ENCODE measurements at regions not wholly inside any gene's neighbourhood (a gene's known extent, or its start where the extent isn't known, plus 50 kb on each side); places are given as distances from the start of the nearest gene placed in this dataset.

DNA sequence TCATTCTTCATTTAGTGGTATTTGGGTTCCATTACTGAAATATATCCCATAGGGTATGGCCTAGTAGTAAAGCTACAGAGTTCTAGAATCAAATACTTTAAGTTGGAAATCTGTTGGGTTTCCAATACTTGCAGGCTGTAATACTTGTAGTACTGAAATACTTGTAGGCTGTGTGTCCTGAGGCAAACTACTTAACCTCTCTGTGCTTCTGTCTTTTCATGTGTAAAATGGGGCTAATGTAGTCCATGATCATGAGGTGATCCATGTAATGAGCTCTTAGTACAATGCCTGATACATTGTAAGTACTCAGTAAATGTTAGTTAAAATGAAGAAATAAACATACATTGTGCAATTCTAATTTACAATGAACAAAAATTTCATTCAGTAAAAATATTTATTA is 368.9 kb downstream of the CSNK1G3 start:
- DNase-seq (ENCODE audit: low spot score) = no peak

GRCh38 chr5:123879071-123879470 is 367.1 kb downstream of the CSNK1G3 start:
- DNase-seq (ENCODE audit: low spot score) = no peak

DNA sequence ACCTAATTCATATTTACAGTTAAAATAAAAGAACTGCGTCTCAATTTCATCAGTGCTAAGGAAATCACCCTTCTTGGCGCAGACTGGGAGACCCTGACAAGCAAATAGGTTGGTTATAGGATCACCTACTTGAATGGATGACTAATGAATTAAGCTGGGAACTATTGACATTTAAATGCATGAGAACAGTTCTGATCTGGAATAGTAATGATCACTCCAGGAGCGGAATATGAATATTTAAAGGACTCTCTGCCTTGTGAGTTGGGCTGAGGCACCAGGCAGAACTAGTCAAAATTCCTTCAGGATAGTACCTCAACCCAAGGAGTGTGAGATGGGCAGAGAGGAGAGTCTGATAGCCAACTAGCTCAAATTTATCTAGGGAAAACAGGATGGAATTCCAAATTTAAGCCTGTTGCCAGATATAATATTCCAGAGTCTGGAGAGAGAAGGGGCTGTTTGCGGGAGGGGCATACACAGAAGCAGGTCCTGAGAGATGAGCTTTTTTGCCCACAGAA is 364.4 kb downstream of the CSNK1G3 start:
- DNase-seq (ENCODE audit: low spot score) = no peak

- no peak for DNase-seq (ENCODE audit: low spot score)
Measured at GRCh38 chr5:123875561-123876275, 363.7 kb downstream of the CSNK1G3 start.

DNA sequence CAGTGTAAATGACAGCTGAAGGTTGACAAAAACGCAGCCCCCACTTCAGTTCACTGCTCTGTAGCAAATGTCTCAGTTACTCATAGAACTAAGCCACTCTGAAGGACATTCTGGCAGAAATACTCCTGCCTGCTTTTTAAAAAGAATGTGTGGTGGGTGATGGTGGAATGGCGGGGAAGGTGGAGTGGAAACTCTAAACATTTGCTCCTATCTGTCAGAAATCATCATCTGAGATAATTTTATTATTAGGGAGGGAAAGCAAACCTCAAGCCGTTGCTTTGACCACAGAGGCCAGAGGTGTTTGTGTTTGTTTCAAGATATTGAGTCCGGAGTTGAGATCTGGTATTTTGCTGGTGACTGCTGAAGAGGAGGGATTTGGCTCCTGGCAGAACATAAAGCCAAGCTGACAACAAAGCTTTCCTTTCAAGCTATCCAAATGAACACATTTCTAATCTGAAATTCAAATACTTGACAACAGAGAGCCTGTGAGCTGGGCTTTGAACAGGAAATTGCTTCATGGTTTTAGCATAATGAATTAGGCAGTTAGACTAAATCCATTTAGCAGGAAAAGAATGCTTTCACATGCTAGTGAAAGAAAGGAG is 362.7 kb downstream of the CSNK1G3 start:
- DNase-seq (ENCODE audit: low spot score) = no peak

- no peak for DNase-seq (ENCODE audit: low spot score)
Measured at GRCh38 chr5:123873846-123874245, 361.9 kb downstream of the CSNK1G3 start.

- no peak for DNase-seq (ENCODE audit: low spot score)
Measured at GRCh38 chr5:123871373-123871772, 359.4 kb downstream of the CSNK1G3 start.

- DNase-seq (ENCODE audit: low spot score) = no peak
Measured at GRCh38 chr5:123868881-123869280, 356.9 kb downstream of the CSNK1G3 start.

GRCh38 chr5:123868267-123868666 is 356.3 kb downstream of the CSNK1G3 start:
- no peak for DNase-seq (ENCODE audit: low spot score)

GRCh38 chr5:123865641-123866040 is 353.7 kb downstream of the CSNK1G3 start:
- no peak for DNase-seq (ENCODE audit: low spot score)

DNA sequence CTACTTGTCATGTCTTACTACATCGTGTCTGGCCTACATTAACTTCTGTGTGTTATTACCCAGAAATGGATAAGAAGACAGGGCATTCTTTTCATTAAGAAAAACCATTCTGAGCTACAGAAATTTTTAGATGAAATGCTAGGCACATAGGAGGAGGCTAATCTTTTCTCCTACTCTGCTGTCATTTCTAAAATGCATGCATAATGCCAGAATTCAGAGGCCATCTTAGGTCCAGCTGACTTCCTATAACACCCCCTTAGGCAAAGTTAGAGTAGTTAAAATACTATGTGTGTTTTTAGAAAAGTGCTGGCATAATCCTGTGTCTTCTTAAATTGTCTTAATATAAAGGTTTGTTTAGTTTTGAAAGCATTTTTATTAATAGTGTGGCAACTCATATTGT is 352.6 kb downstream of the CSNK1G3 start:
- no peak for DNase-seq (ENCODE audit: low spot score)

GRCh38 chr5:123858938-123859337 is 347.0 kb downstream of the CSNK1G3 start:
- DNase-seq (ENCODE audit: low spot score) = no peak

GRCh38 chr5:123856766-123857165 is 344.8 kb downstream of the CSNK1G3 start:
- DNase-seq (ENCODE audit: low spot score) = no peak

DNA sequence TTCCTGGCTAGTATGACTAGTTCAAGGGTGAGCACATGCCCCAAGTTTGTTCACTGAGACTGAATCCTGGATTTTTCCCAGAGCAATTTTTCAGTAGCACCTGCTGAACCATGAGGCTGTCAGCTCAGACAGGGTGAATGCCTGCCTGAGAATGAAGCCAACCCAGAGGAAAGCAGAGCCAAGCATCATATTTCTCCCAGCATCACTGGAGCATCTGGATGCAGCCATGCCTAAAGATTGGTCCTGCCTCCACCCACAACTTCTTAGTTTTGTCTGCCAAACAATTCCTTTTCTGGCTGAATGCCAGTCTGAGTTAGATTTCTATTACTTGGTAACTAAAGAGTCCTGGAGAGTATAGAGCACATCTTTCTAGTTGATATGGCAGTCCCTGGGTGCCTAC is 343.6 kb downstream of the CSNK1G3 start:
- DNase-seq (ENCODE audit: low spot score) = no peak

DNA sequence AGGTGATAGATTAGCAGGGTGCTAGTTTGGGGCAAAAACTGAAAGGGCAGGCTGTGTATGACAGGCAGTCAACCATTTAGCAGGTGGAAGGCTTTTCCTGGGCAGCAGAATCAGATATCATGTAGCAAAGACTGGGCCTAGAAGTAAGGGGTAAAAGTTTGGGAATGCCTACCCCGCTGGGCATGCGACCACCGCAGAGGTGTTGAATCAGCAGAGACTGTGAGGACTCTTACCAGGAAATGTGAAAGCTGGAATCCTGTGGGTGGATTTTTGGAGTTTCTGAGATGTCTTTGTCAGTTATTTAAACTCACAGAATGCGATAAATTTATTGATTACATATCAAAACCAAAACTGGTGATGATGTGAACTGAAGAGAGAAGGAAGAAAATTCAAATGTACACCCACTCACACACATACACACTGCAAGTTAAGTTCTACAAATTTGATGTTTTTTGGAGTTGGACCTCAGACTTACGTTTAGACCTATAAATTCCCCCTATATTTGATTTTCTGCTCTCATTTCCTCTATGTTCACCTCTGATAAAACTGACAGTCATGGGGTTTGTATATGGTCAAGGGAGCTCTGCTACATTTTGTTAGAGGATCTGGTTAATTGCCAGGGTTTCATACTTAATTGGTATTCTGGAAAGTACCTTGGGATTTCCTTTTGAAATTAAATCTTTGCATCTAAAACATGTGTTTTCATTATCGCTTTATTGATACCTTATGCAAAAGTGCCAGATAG is 333.6 kb downstream of the CSNK1G3 start:
- no peak for DNase-seq (ENCODE audit: low spot score)

- DNase-seq (ENCODE audit: low spot score) = no peak
Measured at GRCh38 chr5:123844873-123845272, 332.9 kb downstream of the CSNK1G3 start.

DNA sequence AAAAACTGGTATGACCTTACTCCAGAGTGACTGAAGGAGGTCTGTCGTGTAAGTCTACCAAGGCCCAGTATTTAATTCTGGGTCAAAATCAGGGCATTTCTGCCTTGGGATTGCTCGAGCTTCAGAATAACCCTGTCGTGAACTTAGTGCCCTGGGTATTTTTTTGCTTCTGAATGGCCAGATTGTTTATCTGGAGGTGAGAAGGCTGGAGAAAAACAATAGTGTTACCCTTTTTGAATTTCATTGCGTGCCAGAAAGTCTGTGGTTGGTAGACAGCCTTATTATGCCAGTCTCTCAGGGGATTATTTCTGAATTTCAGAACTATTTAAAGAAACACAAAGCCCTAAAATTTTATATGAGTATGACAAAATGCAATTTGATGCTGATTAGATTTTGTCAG is 323.4 kb downstream of the CSNK1G3 start:
- no peak for DNase-seq (ENCODE audit: low spot score)

- no peak for DNase-seq (ENCODE audit: low spot score)
Measured at GRCh38 chr5:123830575-123830974, 318.6 kb downstream of the CSNK1G3 start.

GRCh38 chr5:123827811-123828210 is 315.8 kb downstream of the CSNK1G3 start:
- DNase-seq (ENCODE audit: low spot score) = no peak

DNA sequence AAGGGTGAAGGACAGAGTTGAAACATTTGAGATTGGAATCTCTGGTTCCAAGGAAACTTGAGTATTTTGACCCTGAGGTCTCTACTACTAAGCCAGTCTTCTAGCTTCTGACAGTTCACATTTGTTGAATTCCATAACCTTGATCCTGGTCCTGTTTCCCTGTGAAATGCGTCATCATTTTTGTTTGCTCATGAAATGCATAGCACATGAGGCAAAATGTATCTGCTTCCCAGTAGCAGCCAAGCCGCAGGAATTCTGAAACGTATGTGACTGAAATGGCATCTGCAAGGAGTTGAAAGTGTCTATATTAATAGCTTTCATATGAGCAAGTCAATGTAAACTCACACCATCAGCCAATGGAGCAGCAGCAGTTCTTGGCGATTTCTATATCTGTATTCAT is 307.9 kb downstream of the CSNK1G3 start:
- no peak for DNase-seq (ENCODE audit: low spot score)

DNA sequence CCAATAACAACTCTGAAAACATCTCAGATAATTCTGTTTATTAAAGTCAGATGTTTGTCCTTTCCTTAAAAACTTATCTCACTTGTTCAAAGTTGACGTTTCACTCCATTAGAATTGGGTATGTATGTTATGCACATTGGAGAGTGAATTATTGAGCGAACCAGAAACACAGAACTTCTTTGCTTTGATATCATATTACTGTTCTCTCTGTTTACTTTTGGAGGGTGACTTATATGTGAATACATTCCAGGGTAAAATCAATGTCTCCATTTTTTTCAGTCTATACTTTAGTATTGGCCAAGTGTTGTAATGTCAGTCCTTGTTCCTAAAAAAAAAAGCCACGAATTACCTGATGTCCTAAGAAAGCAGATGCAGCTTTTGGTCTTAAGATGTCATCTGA is 307.4 kb downstream of the CSNK1G3 start:
- no peak for DNase-seq (ENCODE audit: low spot score)

DNA sequence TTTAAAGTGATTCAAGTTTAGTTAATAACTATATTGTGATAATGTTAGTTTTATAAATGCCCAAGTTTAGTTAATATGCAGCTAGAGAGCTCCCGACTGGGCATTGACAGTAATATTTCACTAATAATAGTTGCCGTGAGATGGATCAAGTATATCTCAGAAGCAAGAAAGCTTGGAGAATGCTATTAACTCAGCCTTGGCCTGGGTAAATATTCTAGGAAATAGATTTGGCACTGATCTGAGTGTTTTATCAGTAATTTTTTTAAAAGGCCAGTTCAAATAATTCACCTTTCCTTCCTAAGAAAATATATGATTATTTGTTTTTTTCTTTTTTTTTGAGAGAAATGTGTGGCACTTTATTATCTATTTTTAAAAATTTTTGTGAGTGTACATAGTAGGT is 305.3 kb downstream of the CSNK1G3 start:
- DNase-seq (ENCODE audit: low spot score) = no peak

Measured in ureter (tissue), 1 donor.